ENCODE measurements at regions not wholly inside any gene's neighbourhood (a gene's known extent, or its start where the extent isn't known, plus 50 kb on each side); places are given as distances from the start of the nearest gene placed in this dataset.

DNA sequence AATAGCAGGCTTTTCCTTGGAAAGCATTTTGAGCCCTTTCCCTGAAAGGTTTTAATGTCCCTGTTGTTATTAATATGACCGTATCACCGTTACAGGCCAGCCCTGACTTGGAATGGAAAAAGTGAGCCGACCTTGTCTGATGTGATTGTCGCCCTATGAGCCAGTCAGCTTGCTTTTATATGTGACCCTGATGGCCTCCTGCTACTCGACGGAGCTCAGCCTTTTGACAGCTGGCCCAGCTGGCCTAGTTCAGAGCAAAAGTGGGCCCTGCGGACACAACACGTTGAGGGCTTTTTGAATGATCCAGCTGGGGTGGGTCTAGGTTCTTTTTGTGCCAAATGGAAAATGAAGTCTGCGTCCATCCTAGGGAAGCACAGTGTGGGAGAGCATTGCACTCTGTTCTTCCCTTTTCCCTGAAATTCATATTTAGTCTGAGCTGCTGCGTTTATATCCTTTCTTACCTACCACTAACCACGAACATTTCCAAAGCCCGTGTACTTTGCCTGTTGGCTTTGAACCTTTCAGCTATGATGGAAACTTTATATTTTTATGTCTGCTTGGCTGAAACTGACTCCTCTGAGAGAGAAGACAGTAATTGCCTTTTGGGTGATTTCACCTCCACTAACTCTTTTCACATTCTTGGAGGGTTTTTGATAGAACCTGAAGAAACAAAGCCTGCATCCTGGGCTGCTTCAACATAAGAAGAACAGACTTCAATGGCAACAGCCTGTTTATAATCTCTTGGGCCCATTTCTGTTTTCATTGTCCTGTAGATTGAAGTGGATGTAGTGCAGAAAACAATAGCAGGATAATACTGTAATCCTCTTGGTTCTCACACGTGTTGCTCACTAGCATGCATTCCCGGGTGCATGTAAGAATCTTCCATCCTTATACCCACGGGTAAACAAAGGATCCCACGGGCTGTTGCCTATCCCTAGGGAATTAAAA, 121.8 kb upstream of the HDGFL1 start:
- DNase-seq (peak; percentile 60), ATAC-seq (peak; percentile 41 to 84)
- intact Hi-C loops (cut with DNase I), result no loop called here

DNA sequence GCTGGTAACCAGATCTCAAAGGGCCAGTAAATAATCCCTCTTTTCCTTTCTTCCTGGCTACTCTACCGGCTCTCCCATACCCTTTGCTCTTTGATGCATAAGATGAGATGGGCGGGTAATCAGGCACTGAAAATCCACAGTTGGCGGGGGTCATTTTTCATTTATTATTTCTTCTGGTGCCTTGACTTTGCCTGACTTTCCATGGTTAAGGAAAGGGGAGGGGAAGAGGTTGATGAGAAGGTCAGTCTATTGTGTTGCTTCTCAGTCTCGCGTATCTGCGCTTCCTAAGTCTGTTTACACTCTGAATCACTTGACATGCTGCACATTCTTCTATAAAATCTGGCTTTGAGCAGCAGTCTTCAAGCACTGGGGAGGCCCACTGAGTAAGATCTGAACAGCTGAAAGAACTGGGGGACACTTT, 121.1 kb upstream of the HDGFL1 start:
- intact Hi-C loops (cut with DNase I), result no loop called here
- no peak for DNase-seq
- peak; percentile 47 to 58 for ATAC-seq

DNA sequence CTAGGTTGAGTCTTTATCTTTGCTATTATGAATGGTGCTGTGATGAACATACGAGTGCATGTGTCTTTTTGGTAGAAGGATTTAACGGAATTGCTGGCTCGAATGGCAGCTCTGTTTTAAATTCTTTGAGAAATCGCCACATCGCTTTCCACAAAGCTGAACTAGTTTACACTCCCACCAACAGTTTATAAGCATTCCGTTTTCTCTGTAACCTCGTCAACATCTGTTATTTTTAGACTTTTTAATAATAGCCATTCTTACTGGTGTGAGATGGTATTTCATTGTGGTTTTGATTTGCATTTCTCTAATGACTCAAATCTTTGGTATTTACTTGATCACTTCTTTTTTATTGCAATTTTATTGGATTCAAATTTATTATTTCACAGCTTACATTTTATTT, 117.4 kb upstream of the HDGFL1 start:
- no peak for DNase-seq
- intact Hi-C loops (cut with DNase I), result no loop called here
- no peak for ATAC-seq

- intact Hi-C loops (cut with DNase I), result no loop called here
- ATAC-seq, result no peak
- no peak for DNase-seq
Observed at GRCh38 chr6:22455378-22455777, 114.0 kb upstream of the HDGFL1 start.

- DNase-seq, result no peak
- intact Hi-C loops (cut with DNase I), result no loop called here
- ATAC-seq, result no peak
Observed at GRCh38 chr6:22457996-22458395, 111.4 kb upstream of the HDGFL1 start.

GRCh38 chr6:22466665-22467245, 102.6 kb upstream of the HDGFL1 start:
- intact Hi-C loops (cut with DNase I), result no loop called here
- no peak for DNase-seq
- ATAC-seq, result no peak

DNA sequence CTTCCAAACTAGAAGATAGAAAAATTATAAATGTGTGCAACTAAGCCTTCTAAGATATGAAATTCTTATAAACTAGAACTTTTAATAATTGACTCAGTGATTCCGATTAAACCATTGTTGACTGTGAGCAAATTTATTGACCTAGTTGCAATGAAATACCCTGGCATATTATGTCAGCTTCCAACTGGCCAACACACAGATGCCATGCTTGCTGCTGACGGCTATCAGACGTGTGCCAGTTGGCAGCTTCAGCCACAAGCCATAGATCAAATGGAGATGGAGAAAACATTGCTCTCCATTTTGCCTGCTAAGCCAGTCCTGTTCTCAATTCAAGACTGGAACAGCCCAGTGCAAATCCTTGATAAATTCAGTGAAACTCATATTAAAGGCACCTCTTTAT, 101.7 kb upstream of the HDGFL1 start:
- intact Hi-C loops (cut with DNase I), result no loop called here
- DNase-seq (no peak), ATAC-seq (no peak)

GRCh38 chr6:22468256-22468965, 101.0 kb upstream of the HDGFL1 start:
- intact Hi-C loops (cut with DNase I), result no loop called here
- DNase-seq (no peak), ATAC-seq (peak in 1 of 2 donors; percentile 31)

GRCh38 chr6:22470454-22471131, 98.8 kb upstream of the HDGFL1 start:
- DNase-seq (no peak), ATAC-seq (peak in 1 of 2 donors; percentile 27)
- intact Hi-C loops (cut with DNase I), result no loop called here

- peak; percentile 86 to 92 for ATAC-seq
- peak; percentile 69 for DNase-seq
- intact Hi-C loops (cut with DNase I), result no loop called here
Observed at GRCh38 chr6:22471132-22471690, 98.2 kb upstream of the HDGFL1 start.

- DNase-seq, result no peak
- intact Hi-C loops (cut with DNase I), result no loop called here
- ATAC-seq, result no peak
Observed at GRCh38 chr6:22471746-22472145, 97.6 kb upstream of the HDGFL1 start.

DNA sequence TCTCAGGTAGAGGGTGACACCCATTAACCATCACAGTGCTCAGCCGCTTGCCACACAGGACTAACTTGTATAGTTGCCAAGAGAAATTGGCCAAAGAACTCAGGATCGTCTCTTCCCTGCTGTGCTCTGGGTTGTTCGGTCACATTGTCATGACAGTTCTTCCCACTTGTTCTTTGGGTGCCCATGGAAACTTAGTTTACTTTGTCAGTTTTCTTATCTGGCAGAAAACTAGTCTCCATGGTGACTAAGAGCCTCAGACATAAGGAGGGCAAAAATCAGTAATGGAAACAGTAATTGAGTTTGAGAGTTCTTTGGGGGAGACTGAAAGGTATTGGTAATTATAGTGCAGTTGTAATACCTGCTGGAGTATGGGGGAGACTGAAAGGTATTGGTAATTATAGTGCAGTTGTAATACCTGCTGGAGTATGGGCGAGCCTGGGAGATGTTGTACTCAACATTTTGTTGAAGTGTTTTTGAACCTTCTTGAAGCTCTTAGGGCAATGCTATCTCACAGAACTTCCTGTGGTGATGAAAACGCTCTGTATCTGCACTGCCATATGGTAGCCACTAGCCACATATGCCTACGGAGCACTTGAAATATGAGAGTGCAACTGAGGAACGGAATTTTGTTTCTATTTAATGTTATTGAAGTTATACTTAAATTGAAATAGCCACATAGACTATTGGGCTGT, 95.2 kb upstream of the HDGFL1 start:
- intact Hi-C loops (cut with DNase I), result no loop called here
- no peak for ATAC-seq
- DNase-seq, result no peak

DNA sequence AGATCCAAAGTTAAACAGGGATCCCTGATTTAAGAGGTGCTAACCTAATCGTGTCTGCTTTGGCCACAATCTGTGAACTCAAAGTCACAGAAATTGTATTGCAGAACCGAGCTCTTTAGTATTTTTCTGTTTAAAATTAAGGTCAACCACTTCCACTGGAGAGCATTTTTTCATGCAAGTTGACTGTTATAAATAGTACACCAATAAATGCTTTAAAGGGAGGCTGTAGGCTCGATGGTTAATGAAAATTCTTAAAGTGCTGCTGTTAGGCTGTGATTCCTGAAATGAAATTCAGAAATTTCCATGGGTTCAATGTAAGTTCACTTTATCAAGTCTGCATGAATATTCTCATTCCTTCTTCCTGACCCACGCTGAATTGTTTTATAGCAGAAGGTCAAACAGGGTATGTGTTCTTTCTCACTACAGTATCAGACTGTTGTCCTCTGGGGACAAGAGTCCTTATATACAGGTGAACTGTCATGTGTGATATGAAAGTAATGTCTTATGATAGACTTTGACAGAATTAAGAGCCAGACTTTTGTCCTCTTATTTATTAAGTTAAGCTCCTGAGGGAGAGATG, 92.5 kb upstream of the HDGFL1 start:
- DNase-seq, result no peak
- no peak for ATAC-seq
- intact Hi-C loops (cut with DNase I), result no loop called here

DNA sequence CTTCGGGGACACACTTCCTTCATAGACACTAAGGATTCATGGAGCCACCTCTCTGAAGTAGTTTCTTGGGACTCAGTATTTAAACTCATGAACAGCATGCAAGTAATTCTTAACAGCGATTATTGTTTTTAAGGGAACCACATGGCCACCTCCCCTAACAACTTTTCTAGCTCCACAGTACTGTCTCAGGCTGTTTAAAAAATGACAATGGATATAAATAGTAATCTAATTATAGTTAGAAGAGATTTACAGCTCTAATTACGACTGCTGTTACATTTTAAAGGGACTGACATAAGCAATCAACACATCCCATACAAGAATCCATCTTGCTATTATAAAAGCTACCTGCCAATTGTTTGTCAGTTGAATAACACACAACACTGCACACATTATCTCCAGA, 72.1 kb upstream of the HDGFL1 start:
- DNase-seq (no peak), ATAC-seq (no peak)
- intact Hi-C loops (cut with DNase I), result no loop called here

- intact Hi-C loops (cut with DNase I), result no loop called here
- ATAC-seq (no peak), DNase-seq (no peak)
Observed at GRCh38 chr6:22499815-22500214, 69.6 kb upstream of the HDGFL1 start.

GRCh38 chr6:22506496-22506895, 62.9 kb upstream of the HDGFL1 start:
- no peak for ATAC-seq
- no peak for DNase-seq
- intact Hi-C loops (cut with DNase I), result no loop called here

GRCh38 chr6:22512686-22513427, 56.5 kb upstream of the HDGFL1 start:
- ATAC-seq (no peak), DNase-seq (no peak)
- intact Hi-C loops (cut with DNase I), result no loop called here

DNA sequence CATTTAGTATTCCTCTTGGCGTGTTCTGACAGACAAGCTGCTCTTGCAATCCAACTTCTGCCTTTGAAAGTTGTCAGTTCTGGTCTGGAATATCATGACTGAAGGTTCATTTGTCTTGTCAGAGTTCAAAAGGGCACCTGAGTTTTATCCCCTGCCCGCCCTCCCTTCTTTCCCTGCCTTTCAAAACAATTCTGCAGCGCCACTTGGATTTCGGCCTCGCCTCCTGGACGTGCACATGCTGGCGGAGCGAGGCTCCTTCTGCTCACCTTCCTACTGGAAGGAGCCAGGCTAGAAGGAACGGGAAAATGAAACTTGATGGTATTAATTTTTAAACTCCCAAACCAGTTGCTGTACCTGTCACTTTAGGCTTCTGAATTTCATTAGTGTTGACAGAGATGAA, 55.7 kb upstream of the HDGFL1 start:
- no peak for ATAC-seq
- intact Hi-C loops (cut with DNase I), result no loop called here
- DNase-seq, result no peak
